ENCODE measurements at regions not wholly inside any gene's neighbourhood (a gene's known extent, or its start where the extent isn't known, plus 50 kb on each side); places are given as distances from the start of the nearest gene placed in this dataset.

DNA sequence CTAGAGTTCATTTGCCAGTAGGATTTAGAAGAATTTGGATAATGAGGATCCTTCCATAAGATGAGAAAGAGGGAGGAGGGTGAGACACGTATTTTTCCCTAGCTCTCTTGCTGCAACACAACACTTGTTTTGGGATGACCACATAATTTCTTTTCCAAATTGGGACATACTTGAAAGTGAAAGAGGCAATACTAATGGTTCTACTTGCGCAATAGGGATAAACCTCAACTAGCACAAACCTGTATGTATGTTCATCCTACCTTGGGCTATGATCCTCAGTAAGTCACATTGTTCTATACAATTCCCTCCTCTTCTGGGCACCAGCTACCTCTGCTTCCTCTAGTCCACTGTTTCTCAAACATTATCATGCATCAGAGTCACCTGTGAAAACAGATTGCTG is 1208.8 kb upstream of the LRRTM1 start:
- H3K4me1 ChIP-seq (ENCODE audit: insufficient read depth, insufficient read length), result no peaks in the 10 kb centered on the region
- no peak overlapping the region for H3K4me3 ChIP-seq (ENCODE audit: insufficient read length, low read depth)
- no peaks in the 10 kb centered on the region for H3K9me3 ChIP-seq (ENCODE audit: insufficient read depth, low read length)
- no peaks in the 10 kb centered on the region for H3K36me3 ChIP-seq (ENCODE audit: insufficient read depth, insufficient read length, low read length)
- DNase-seq (ENCODE audit: low read depth, low spot score), result no peak
- no peak overlapping the region for H3K9ac ChIP-seq (ENCODE audit: insufficient read length, low read depth)
- TF ChIP-seq SUZ12 (IDR thresholded peaks at IDR 0.05; ENCODE audit: extremely low read depth, insufficient read depth, insufficient read length) (no peak), ZNF274 (IDR thresholded peaks at IDR 0.05; ENCODE audit: low read depth, low read length) (no peak), YY1 (IDR thresholded peaks at IDR 0.05; ENCODE audit: insufficient read depth, insufficient read length) (no peak)
- no peaks in the 10 kb centered on the region for H3K27me3 ChIP-seq (ENCODE audit: insufficient read depth, insufficient read length)

DNA sequence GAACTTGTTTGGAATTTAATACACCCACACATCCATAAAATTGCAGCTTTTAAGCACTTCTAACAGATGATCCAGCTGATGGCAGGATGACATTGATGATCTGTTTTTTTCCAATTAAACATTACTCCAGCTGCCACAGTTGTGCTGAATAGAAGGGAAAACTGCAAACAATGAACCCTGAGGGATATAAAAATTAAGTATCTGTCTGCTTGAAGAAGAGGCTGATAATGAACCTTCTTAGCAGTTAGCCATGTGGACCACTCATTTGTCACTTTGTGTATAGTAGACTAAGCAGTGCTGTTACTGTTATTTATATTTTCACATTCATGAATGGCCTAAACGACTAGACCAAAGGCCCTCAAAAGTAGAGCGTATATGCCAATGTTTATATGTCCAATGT is 1201.0 kb upstream of the LRRTM1 start:
- Histone ChIP-seq H3K9ac (ENCODE audit: insufficient read length, low read depth) (no peak overlapping the region), H3K4me1 (ENCODE audit: insufficient read depth, insufficient read length) (no peaks in the 10 kb centered on the region), H3K4me3 (ENCODE audit: insufficient read length, low read depth) (no peak overlapping the region), H3K9me3 (ENCODE audit: insufficient read depth, low read length) (no peaks in the 10 kb centered on the region), H3K36me3 (ENCODE audit: insufficient read depth, insufficient read length, low read length) (no peaks in the 10 kb centered on the region), H3K27me3 (ENCODE audit: insufficient read depth, insufficient read length) (no peaks in the 10 kb centered on the region)
- TF ChIP-seq ZNF274 (IDR thresholded peaks at IDR 0.05; ENCODE audit: low read depth, low read length) (no peak), SUZ12 (IDR thresholded peaks at IDR 0.05; ENCODE audit: extremely low read depth, insufficient read depth, insufficient read length) (no peak), YY1 (IDR thresholded peaks at IDR 0.05; ENCODE audit: insufficient read depth, insufficient read length) (no peak)
- DNase-seq (ENCODE audit: low read depth, low spot score), result no peak

DNA sequence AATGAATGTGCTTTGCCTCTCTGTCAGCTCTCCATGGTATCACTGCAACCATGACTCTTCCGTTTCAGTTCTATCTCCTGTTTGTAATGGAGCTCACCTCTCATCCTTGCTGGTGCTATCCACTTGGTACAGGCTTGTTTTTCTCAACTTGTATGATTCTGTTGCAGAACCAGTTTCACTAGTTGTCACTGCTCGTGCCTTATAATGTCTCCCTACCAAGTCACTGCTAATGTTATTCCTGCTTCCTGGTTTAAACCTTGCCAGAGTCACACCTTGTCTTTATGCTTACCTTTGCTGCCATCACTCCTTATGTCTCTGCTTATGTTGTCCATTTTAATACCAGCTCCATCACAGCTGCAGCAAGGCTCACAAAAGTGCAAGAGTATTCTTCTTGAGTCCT is 1191.0 kb upstream of the LRRTM1 start:
- H3K27me3 ChIP-seq (ENCODE audit: insufficient read depth, insufficient read length), result no peaks in the 10 kb centered on the region
- DNase-seq (ENCODE audit: low read depth, low spot score), result no peak
- H3K4me1 ChIP-seq (ENCODE audit: insufficient read depth, insufficient read length), result no peaks in the 10 kb centered on the region
- TF ChIP-seq YY1 (IDR thresholded peaks at IDR 0.05; ENCODE audit: insufficient read depth, insufficient read length) (no peak), ZNF274 (IDR thresholded peaks at IDR 0.05; ENCODE audit: low read depth, low read length) (no peak), SUZ12 (IDR thresholded peaks at IDR 0.05; ENCODE audit: extremely low read depth, insufficient read depth, insufficient read length) (no peak)
- H3K4me3 ChIP-seq (ENCODE audit: insufficient read length, low read depth), result no peak overlapping the region
- no peaks in the 10 kb centered on the region for H3K36me3 ChIP-seq (ENCODE audit: insufficient read depth, insufficient read length, low read length)
- H3K9me3 ChIP-seq (ENCODE audit: insufficient read depth, low read length), result no peaks in the 10 kb centered on the region
- no peak overlapping the region for H3K9ac ChIP-seq (ENCODE audit: insufficient read length, low read depth)

DNA sequence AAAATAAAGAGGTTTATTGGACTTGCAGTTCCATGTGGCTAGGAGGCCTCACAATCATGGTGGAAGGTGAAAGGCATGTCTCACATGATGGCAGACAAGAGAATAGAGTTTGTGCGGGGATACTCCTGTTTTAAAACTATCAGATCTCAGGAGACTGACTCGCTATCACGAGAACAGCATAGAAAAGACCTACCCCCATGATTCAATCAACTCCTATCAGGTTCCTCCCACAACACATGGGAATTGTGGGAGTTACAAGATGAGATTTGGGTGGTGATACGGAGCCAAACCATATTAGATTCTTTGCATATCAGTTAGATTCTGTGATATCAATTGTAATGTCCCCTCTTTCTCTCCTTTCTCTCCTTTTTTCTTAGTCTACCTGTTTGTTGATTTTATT is 1178.7 kb upstream of the LRRTM1 start:
- no peaks in the 10 kb centered on the region for H3K27me3 ChIP-seq (ENCODE audit: insufficient read depth, insufficient read length)
- no peak overlapping the region for H3K4me3 ChIP-seq (ENCODE audit: insufficient read length, low read depth)
- H3K36me3 ChIP-seq (ENCODE audit: insufficient read depth, insufficient read length, low read length), result no peaks in the 10 kb centered on the region
- TF ChIP-seq ZNF274 (IDR thresholded peaks at IDR 0.05; ENCODE audit: low read depth, low read length) (no peak), YY1 (IDR thresholded peaks at IDR 0.05; ENCODE audit: insufficient read depth, insufficient read length) (no peak), SUZ12 (IDR thresholded peaks at IDR 0.05; ENCODE audit: extremely low read depth, insufficient read depth, insufficient read length) (no peak)
- H3K9ac ChIP-seq (ENCODE audit: insufficient read length, low read depth), result no peak overlapping the region
- no peaks in the 10 kb centered on the region for H3K4me1 ChIP-seq (ENCODE audit: insufficient read depth, insufficient read length)
- DNase-seq (ENCODE audit: low read depth, low spot score), result no peak
- no peaks in the 10 kb centered on the region for H3K9me3 ChIP-seq (ENCODE audit: insufficient read depth, low read length)

DNA sequence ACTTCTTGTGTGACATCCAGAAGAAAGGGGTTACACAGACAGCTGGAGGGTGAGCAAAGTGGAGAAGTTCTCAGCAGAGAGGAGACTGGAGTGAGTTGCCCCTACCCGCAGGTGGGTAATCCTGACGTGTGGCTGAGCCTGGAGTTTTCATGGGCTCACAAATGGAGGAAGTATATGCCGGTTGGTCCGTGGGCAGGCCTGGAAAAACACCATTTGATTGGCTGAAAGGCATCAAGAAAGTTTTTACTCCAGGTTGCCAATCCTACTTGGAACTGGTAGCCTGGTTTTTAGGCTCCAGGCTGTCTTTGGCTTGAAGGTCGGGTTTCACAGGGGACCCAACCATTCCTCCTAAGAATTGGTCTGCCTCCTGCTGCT is 1177.4 kb upstream of the LRRTM1 start:
- peak; percentile 3 for DNase-seq (ENCODE audit: low read depth, low spot score)
- no peaks in the 10 kb centered on the region for H3K4me1 ChIP-seq (ENCODE audit: insufficient read depth, insufficient read length)
- H3K9ac ChIP-seq (ENCODE audit: insufficient read length, low read depth), result no peak overlapping the region
- no peaks in the 10 kb centered on the region for H3K9me3 ChIP-seq (ENCODE audit: insufficient read depth, low read length)
- no peaks in the 10 kb centered on the region for H3K27me3 ChIP-seq (ENCODE audit: insufficient read depth, insufficient read length)
- no peak overlapping the region for H3K4me3 ChIP-seq (ENCODE audit: insufficient read length, low read depth)
- no peak for TF ChIP-seq YY1 (IDR thresholded peaks at IDR 0.05; ENCODE audit: insufficient read depth, insufficient read length)
- TF ChIP-seq ZNF274 (IDR thresholded peaks at IDR 0.05; ENCODE audit: low read depth, low read length), result no peak
- TF ChIP-seq SUZ12 (IDR thresholded peaks at IDR 0.05; ENCODE audit: extremely low read depth, insufficient read depth, insufficient read length), result no peak
- no peaks in the 10 kb centered on the region for H3K36me3 ChIP-seq (ENCODE audit: insufficient read depth, insufficient read length, low read length)

DNA sequence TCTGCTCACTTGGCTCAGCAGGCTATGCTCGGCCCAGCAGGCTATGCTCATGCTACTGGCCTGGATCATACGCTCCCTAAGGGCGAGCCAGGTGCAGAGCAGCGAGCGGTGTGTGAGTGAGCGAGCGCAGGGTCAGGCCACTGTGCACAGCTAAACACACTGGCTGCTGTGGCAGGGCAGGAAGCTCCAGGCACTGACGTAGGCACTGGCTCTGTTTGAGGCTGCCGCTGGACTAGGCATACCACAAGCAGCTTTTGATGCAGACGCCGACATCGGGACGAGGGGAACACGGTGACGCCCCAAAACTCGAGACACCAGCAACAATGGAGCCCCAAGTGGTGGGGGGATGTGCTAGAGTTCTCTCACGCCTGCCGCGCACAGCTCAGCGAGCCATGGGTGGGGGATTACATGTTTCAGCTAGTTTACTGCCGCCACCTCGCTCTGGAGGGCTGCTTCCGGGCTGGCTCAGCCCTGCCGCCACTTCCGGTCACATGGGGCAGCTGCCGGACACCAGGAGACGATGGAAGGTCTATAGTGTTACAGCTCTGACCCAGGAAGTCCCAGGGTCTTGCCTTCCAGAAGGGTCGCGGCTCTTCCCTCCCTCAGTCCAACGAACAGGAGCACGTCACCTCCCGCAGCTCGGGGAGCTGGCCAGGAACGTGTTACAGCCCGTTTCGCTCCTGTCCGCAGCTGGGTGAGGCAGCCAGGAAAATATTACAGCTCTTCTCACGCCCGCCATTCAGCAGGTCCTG is 1176.9 kb upstream of the LRRTM1 start:
- Histone ChIP-seq H3K36me3 (ENCODE audit: insufficient read depth, insufficient read length, low read length) (no peaks in the 10 kb centered on the region), H3K4me1 (ENCODE audit: insufficient read depth, insufficient read length) (no peaks in the 10 kb centered on the region), H3K27me3 (ENCODE audit: insufficient read depth, insufficient read length) (no peaks in the 10 kb centered on the region), H3K4me3 (ENCODE audit: insufficient read length, low read depth) (no peak overlapping the region), H3K9me3 (ENCODE audit: insufficient read depth, low read length) (no peaks in the 10 kb centered on the region), H3K9ac (ENCODE audit: insufficient read length, low read depth) (no peak overlapping the region)
- DNase-seq (ENCODE audit: low read depth, low spot score), result no peak
- no peak for TF ChIP-seq YY1 (IDR thresholded peaks at IDR 0.05; ENCODE audit: insufficient read depth, insufficient read length)
- TF ChIP-seq SUZ12 (IDR thresholded peaks at IDR 0.05; ENCODE audit: extremely low read depth, insufficient read depth, insufficient read length), result no peak
- TF ChIP-seq ZNF274 (IDR thresholded peaks at IDR 0.05; ENCODE audit: low read depth, low read length), result no peak

DNA sequence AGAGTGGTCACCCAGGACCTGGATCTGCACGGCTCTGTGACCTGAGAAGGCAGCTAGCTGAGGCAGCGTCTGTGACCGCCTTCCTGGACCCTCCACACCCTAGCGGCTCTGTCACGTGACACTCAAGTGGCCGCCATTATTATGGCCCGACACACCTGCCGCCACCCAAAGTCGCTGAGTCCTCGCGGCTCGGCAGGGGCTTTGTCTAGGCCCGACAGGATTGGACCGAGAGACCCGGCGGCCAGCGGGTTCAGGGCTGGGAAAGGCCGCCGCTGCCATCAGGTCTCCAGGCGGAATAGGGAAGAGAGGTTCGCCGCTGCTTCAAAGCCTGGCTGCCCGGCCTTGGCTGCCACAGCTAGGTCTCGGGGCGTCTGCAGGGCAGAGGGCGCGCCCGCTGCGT is 1162.5 kb upstream of the LRRTM1 start:
- Histone ChIP-seq H3K4me1 (ENCODE audit: insufficient read depth, insufficient read length) (no peaks in the 10 kb centered on the region), H3K9ac (ENCODE audit: insufficient read length, low read depth) (no peak overlapping the region), H3K36me3 (ENCODE audit: insufficient read depth, insufficient read length, low read length) (no peaks in the 10 kb centered on the region), H3K4me3 (ENCODE audit: insufficient read length, low read depth) (no peak overlapping the region), H3K27me3 (ENCODE audit: insufficient read depth, insufficient read length) (no peaks in the 10 kb centered on the region), H3K9me3 (ENCODE audit: insufficient read depth, low read length) (no peaks in the 10 kb centered on the region)
- TF ChIP-seq ZNF274 (IDR thresholded peaks at IDR 0.05; ENCODE audit: low read depth, low read length) (no peak), SUZ12 (IDR thresholded peaks at IDR 0.05; ENCODE audit: extremely low read depth, insufficient read depth, insufficient read length) (no peak), YY1 (IDR thresholded peaks at IDR 0.05; ENCODE audit: insufficient read depth, insufficient read length) (no peak)
- no peak for DNase-seq (ENCODE audit: low read depth, low spot score)

Measured in NT2/D1 (cell line).